GM10248 (cell line): ENCODE measurements at regions not wholly inside any gene's neighbourhood (a gene's known extent, or its start where the extent isn't known, plus 50 kb on each side); places are given as distances from the start of the nearest gene placed in this dataset.
"Not testable (repeated sequence)": the region's sequence is repeated elsewhere in the genome, so short reads cannot be mapped to it uniquely, and the experiment has no call there.

Experiments used
- CTCF ChIA-PET: fragments of 300-600 bp; sonication (Branson Sonifier 250); formaldehyde crosslinking; extraction: SDS; loops from one replicate; lab custom pipeline; 2021; ENCODE audit warnings: antibody characterized with exemption; lab: Yijun Ruan, JAX
- POLR2A ChIA-PET: fragments of 350-650 bp; sonication (Branson Sonifier 250); formaldehyde crosslinking; extraction: SDS; loops from one replicate; lab custom pipeline; 2020; ENCODE audit warnings: antibody characterized with exemption; lab: Yijun Ruan, JAX
- DNase-seq: peaks from one replicate; pipeline ENCODE4 v3.0.0; 2012; ENCODE audit errors: extremely low spot score
- TF ChIP-seq, protein P1 (sequence below): IDR thresholded peaks from 2 replicates; pipeline ENCODE4 v1.5.1; 2012; ENCODE audit warnings: mild to moderate bottlenecking, low read depth; ENCODE audit errors: extremely low read depth, missing control alignments, control extremely low read depth

DNA sequence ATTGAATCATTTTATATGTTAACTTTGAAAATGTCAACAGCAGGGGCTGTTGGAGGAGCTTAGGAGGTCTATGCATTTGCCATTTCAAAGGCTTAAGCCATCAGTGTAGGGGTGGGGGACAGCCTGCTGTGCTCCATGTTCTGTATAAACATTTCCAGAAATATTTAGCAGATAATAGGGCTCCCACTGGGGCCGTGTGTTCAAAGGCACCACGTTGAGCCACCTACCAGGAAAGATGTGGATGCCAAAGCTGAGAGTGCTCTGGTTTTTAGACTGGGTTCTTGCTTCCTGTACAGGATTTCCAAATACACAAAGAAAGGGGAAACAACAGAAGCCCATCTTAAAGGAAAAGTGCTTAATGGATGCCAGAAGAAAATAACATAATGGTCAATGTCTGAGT, 219.5 kb downstream of the CENPC start:
- no peak for DNase-seq
- POLR2A ChIA-PET = no interaction called here
- CTCF ChIA-PET = interaction anchor here (1.3 to 6.7 kb wide), 3 partner anchors 14 to 247 kb away, joined by 3 to 59 read pairs (median 3); no protein-coding TSS in a partner anchor
- TF ChIP-seq, protein P1, sequence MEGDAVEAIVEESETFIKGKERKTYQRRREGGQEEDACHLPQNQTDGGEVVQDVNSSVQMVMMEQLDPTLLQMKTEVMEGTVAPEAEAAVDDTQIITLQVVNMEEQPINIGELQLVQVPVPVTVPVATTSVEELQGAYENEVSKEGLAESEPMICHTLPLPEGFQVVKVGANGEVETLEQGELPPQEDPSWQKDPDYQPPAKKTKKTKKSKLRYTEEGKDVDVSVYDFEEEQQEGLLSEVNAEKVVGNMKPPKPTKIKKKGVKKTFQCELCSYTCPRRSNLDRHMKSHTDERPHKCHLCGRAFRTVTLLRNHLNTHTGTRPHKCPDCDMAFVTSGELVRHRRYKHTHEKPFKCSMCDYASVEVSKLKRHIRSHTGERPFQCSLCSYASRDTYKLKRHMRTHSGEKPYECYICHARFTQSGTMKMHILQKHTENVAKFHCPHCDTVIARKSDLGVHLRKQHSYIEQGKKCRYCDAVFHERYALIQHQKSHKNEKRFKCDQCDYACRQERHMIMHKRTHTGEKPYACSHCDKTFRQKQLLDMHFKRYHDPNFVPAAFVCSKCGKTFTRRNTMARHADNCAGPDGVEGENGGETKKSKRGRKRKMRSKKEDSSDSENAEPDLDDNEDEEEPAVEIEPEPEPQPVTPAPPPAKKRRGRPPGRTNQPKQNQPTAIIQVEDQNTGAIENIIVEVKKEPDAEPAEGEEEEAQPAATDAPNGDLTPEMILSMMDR = no peak

DNA sequence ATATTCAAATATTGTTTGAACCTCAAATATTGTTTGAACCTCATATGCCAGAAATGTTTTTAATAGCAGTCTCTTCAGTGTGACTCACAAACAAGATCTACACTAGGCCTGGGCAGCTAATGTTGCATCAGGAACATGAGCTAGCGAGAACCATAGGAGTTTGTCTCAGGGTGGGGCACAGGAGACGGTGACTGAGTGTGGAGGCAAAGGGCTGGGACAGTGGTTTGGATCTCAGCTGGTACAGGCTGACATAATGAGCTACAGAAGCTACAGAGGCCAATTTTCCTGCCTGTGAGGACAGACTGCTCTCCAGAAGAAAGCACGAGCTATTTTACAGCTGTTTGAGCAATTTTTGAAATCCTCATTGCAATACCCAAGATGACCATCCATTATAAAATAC, 224.7 kb downstream of the CENPC start:
- CTCF ChIA-PET = interaction anchor here (1.2 to 1.7 kb wide), 3 partner anchors 32 to 234 kb away, joined by 3 to 6 read pairs (median 3); no protein-coding TSS in a partner anchor
- no peak for DNase-seq
- TF ChIP-seq, protein P1 = no peak
- POLR2A ChIA-PET = no interaction called here

DNA sequence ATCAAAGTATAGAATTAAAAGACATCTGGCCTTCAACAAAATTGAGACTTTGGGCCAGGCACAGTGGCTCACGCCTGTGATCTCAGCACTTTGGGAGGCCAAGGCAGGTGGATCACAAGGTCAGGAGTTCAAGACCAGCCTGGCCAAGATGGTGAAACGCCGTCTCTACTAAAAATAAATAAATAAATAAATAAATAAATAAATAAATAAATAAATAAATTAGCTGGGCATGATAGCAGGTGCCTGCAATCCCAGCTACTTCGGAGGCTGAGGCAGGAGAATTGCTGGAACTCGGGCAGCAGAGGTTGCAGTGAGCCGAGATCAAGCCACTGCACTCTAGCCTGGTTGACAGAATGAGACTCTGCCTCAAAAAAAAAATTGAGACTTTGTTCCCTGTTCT, 225.7 kb downstream of the CENPC start:
- DNase-seq, POLR2A ChIA-PET, CTCF ChIA-PET: not testable (repeated sequence)

DNA sequence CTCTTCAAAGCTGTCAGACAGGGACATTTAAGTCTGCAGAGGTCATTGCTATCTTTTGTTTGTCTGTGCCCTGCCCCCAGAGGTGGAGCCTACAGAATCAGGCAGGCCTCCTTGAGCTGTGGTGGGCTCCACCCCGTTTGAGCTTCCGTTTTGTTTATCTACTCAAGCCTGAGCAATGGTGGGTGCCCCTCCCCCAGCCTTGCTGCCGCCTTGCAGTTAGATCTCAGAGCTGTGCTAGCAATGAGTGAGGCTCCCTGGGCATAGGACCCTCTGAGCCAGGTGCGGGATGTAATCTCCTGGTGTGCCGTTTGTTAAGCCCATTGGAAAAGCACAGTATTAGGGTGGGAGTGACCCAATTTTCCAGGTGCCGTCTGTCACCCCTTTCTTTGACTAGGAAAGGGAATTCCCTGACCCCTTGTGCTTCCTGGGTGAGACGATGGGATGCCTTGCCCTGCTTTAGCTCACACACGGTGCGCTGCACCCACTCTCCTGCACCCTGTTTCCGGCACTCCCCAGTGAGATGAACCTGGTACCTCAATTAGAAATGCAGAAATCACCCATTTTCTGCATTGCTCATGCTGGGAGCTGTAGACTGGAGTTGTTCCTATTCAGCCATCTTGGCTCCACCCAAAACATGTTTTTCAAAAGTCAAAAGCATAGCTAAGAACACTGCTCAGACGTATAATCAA, 244.7 kb downstream of the CENPC start:
- POLR2A ChIA-PET, CTCF ChIA-PET, DNase-seq: not testable (repeated sequence)

DNA sequence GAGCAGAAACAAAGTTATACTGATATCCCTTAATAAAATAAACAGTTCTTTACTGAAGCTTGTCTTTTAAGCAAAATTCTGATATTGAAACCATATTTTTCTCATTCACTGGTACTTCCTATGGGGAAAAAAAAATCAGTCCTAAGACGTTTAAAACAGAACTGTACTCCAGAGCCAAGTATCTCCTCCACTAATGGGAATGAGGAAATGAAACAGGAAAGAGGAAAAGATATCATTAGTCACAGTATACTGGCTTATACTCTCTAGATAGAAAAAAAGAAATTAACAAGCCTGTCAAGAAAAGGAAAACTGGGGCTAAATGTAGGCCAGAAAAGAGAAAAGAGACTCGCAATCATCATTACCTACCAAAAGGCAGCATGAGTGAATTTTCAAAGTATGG, 252.7 kb downstream of the CENPC start:
- ChIA-PET CTCF (no interaction called here), POLR2A (no interaction called here)
- TF ChIP-seq, protein P1 = no peak
- no peak for DNase-seq

DNA sequence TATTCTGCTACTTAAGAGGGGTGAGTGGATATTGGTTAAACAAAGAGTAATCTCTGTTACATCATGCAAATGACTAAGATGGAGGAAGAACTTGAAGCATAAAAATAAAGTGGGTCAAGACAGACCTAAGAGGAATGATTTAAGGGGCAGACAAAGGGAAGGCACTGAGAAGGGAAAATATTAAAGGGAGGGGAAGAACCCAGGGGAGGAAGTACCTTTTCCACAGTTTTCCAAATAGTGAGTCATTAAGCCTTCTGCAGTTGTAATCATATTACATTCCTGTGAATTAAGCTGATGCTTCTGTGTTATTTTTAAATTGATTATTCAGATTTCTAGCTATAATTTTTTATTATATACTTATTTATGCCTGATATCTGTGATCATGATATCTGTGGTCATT, 253.3 kb downstream of the CENPC start:
- TF ChIP-seq, protein P1 = no peak
- POLR2A ChIA-PET = no interaction called here

DNA sequence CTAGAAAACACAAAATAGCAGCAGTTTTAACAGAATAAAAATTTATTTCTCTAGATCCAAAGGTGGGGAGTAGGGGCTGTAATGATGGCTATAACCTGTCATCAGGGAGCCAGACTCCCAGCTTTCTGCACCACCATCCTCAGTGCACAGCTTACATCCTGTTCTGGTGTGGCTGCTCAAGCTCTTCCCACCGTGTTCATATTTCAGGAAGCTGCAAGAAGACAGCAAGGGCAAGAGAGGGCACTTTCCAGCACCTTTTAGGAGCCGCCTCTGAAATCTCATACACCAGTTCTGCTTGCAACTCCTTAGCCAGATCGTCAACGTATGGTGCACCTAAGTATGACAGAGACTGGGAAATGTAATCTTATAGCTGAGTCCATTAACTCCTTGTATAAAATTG, 253.7 kb downstream of the CENPC start:
- DNase-seq = no peak
- ChIA-PET POLR2A (no interaction called here), CTCF (interaction anchor here (1.1 kb wide), 1 partner anchor 60 kb away, joined by 3 read pairs; no protein-coding TSS in a partner anchor)
- TF ChIP-seq, protein P1 = no peak

More for the DNA sequence above, 253.3 kb downstream of the CENPC start:
- DNase-seq = no peak
- CTCF ChIA-PET = no interaction called here
